IMR-90 (cell line): ENCODE measurements at regions not wholly inside any gene's neighbourhood (a gene's known extent, or its start where the extent isn't known, plus 50 kb on each side); places are given as distances from the start of the nearest gene placed in this dataset.

Source experiments
- ATAC-seq: fragments of 200-7000 bp; cut with Tn5 transposase; 2 replicates; pipeline ENCODE4 v1.9.1; 2020; ENCODE audit warnings: low read depth, mild to moderate bottlenecking, moderate library complexity
- BruUV-seq: library from RNA; stranded (reverse); fragments of 400-500 nt; replicated peaks from 2 replicates; lab custom pipeline; 2021; lab: Mats Ljungman, UMichigan
- CTCF ChIA-PET: fragments of 300-600 bp; formaldehyde crosslinking; extraction: SDS; loops from one replicate; lab custom pipeline; 2021; ENCODE audit warnings: antibody characterized with exemption; lab: Yijun Ruan, JAX
- POLR2A ChIA-PET: fragments of 300-600 bp; sonication (Branson Sonifier 250); formaldehyde crosslinking; loops from one replicate; lab custom pipeline; 2022; ENCODE audit warnings: antibody characterized with exemption; ENCODE audit not compliant: unreplicated experiment; lab: Charles Lee
- DNase-seq: peaks from one replicate; pipeline ENCODE4 v3.0.0; 2013
- H2AFZ ChIP-seq: replicated peaks from 2 replicates; pipeline ENCODE3; 2013; ENCODE audit warnings: low read length, mild to moderate bottlenecking; ENCODE audit not compliant: poor library complexity
- H2AK5ac ChIP-seq: 2 replicates; pipeline ENCODE4 v1.6.1; 2013; ENCODE audit warnings: low read depth, low read length, inconsistent platforms
- H2AK9ac ChIP-seq: replicated peaks from 2 replicates; pipeline ENCODE3; 2013; ENCODE audit warnings: mild to moderate bottlenecking, low read depth, low read length, moderate library complexity; ENCODE audit not compliant: poor library complexity
- H2BK120ac ChIP-seq: 2 replicates; pipeline ENCODE4 v1.6.1; 2013; ENCODE audit warnings: low read depth, low read length, inconsistent platforms
- H2BK15ac ChIP-seq: 3 replicates; pipeline ENCODE4 v1.6.1; 2013; ENCODE audit warnings: low read depth, low read length, inconsistent platforms
- H2BK20ac ChIP-seq: 2 replicates; pipeline ENCODE4 v1.6.1; 2013; ENCODE audit warnings: low read depth, mild to moderate bottlenecking, inconsistent platforms, low read length, moderate library complexity
- H2BK5ac ChIP-seq: 2 replicates; pipeline ENCODE4 v1.6.1; 2013; ENCODE audit warnings: mild to moderate bottlenecking, low read depth, low read length, inconsistent platforms; ENCODE audit not compliant: poor library complexity, severe bottlenecking
- H3K14ac ChIP-seq: replicated peaks from 2 replicates; pipeline ENCODE4 v1.6.1; 2013; ENCODE audit warnings: low read depth, low read length, inconsistent platforms
- H3K18ac ChIP-seq: 2 replicates; pipeline ENCODE4 v1.6.1; 2013; ENCODE audit warnings: low read depth, low read length, control low read depth
- H3K23ac ChIP-seq: 2 replicates; pipeline ENCODE4 v1.6.1; 2013; ENCODE audit warnings: low read depth, low read length, inconsistent platforms
- H3K27ac ChIP-seq: 2 replicates; pipeline ENCODE4 v1.5.1; 2013; ENCODE audit warnings: mild to moderate bottlenecking, control low read depth, low read length; ENCODE audit not compliant: insufficient read depth
- H3K27me3 ChIP-seq: 2 replicates; pipeline ENCODE4 v1.6.1; 2013; ENCODE audit warnings: low read length; ENCODE audit not compliant: control insufficient read depth, insufficient read depth
- H3K36me3 ChIP-seq: 2 replicates; pipeline ENCODE4 v1.6.1; 2013; ENCODE audit warnings: low read length, mixed read lengths; ENCODE audit not compliant: control insufficient read depth, insufficient read depth
- H3K4ac ChIP-seq: 2 replicates; pipeline ENCODE4 v1.6.1; 2013; ENCODE audit warnings: low read depth, low read length, inconsistent platforms
- H3K4me1 ChIP-seq: 2 replicates; pipeline ENCODE4 v1.6.1; 2013; ENCODE audit warnings: low read length, mixed read lengths; ENCODE audit not compliant: control insufficient read depth, insufficient read depth
- H3K4me2 ChIP-seq: 2 replicates; pipeline ENCODE4 v1.6.1; 2013; ENCODE audit warnings: low read depth, mild to moderate bottlenecking, control low read depth, low read length, moderate library complexity
- H3K4me3 ChIP-seq: 2 replicates; pipeline ENCODE4 v1.5.1; 2013; ENCODE audit warnings: low read depth, mild to moderate bottlenecking, control low read depth, low read length, moderate library complexity; ENCODE audit not compliant: insufficient read depth
- H3K56ac ChIP-seq: 2 replicates; pipeline ENCODE4 v1.6.1; 2013; ENCODE audit warnings: low read length, inconsistent platforms; ENCODE audit not compliant: insufficient read depth; ENCODE audit errors: extremely low read depth
- H3K79me1 ChIP-seq, 2 experiments: 2 replicates each; pipeline ENCODE4 v1.6.1; 2013; ENCODE audit warnings: low read length in 2 of 2, inconsistent platforms in 1 of 2, low read depth in 1 of 2
- H3K9ac ChIP-seq: 2 replicates; pipeline ENCODE4 v1.6.1; 2013; ENCODE audit warnings: low read depth, low read length, control low read depth
- H3K9me1 ChIP-seq: 2 replicates; pipeline ENCODE4 v1.6.1; 2013; ENCODE audit warnings: low read length, inconsistent platforms; ENCODE audit not compliant: insufficient read depth
- H3K9me3 ChIP-seq: 2 replicates; pipeline ENCODE4 v1.6.1; 2013; ENCODE audit warnings: low read length; ENCODE audit not compliant: control insufficient read depth, insufficient read depth
- H4K20me1 ChIP-seq: 2 replicates; pipeline ENCODE4 v1.6.1; 2013; ENCODE audit warnings: low read length, inconsistent platforms; ENCODE audit not compliant: insufficient read depth
- H4K5ac ChIP-seq: 2 replicates; pipeline ENCODE4 v1.6.1; 2013; ENCODE audit warnings: mild to moderate bottlenecking, low read depth, low read length, control low read depth
- H4K8ac ChIP-seq, 2 experiments: 2 replicates each; pipeline ENCODE4 v1.6.1; 2013; ENCODE audit warnings: low read depth in 2 of 2, low read length in 2 of 2, control low read depth in 1 of 2, inconsistent platforms in 1 of 2
- H4K91ac ChIP-seq: 2 replicates; pipeline ENCODE4 v1.6.1; 2013; ENCODE audit warnings: low read depth, low read length, inconsistent platforms; ENCODE audit not compliant: insufficient read depth
- CEBPB ChIP-seq: IDR thresholded peaks from 2 replicates; pipeline ENCODE4 v1.6.1; 2012; ENCODE audit warnings: low read depth, low read length, improper control_type of control experiment
- ELK1 ChIP-seq: fragments of 150-350 bp; IDR thresholded peaks from 2 replicates; pipeline ENCODE4 v1.6.1; 2016; ENCODE audit warnings: low read depth, mild to moderate bottlenecking, low read length, moderate library complexity, borderline replicate concordance
- MAFK ChIP-seq: IDR thresholded peaks from 2 replicates; pipeline ENCODE4 v1.6.1; 2012; ENCODE audit warnings: low read depth, low read length, improper control_type of control experiment
- MXI1 ChIP-seq: IDR thresholded peaks from 2 replicates; pipeline ENCODE4 v1.6.1; 2012; ENCODE audit warnings: low read depth, mild to moderate bottlenecking, low read length, moderate library complexity, borderline replicate concordance
- RCOR1 ChIP-seq: IDR thresholded peaks from 2 replicates; pipeline ENCODE4 v1.6.1; 2012; ENCODE audit warnings: mild to moderate bottlenecking, low read length, improper control_type of control experiment; ENCODE audit not compliant: insufficient replicate concordance
- WGBS, 2 experiments: methylation state at CpG; one replicate each; pipeline versions ENCODE4 v1.1.5 to v1.1.7; 2013; ENCODE audit warnings: missing lambda C conversion rate in 2 of 2; ENCODE audit not compliant: insufficient read length in 1 of 2; ENCODE audit errors: extremely low coverage in 2 of 2; 5-methylcytosine and 5-hydroxymethylcytosine counted together
- dilution Hi-C: fragments of 300-500 bp; cut with HindIII; formaldehyde crosslinking; loops from one replicate; pipeline ENCODE4 v1.14.3; 2018; ENCODE audit warnings: low sequenced_read_pairs; ENCODE audit not compliant: unreplicated experiment
- in situ Hi-C: fragments of 300-500 bp; cut with MboI; formaldehyde crosslinking; loops from 3 replicates; pipeline ENCODE4 v1.14.3; 2019; ENCODE audit warnings: low sequenced_read_pairs, inconsistent platforms, mixed read lengths
- intact Hi-C: fragments of 100-400 bp; cut with micrococcal nuclease; formaldehyde crosslinking; loops from 2 replicates; pipeline ENCODE4 v1.10.0; 2022

- Histone ChIP-seq H3K14ac (no peak overlapping the region), H3K4me2 (no peak overlapping the region), H4K5ac (no peak overlapping the region), H3K18ac (no peak overlapping the region), H3K4me3 (no peak overlapping the region), H3K9ac (no peak overlapping the region), H2AK5ac (no peak overlapping the region), H3K9me1 (no peaks in the 10 kb centered on the region), H4K91ac (no peak overlapping the region), H3K4me1 (no peaks in the 10 kb centered on the region), H3K36me3 (no peaks in the 10 kb centered on the region), H4K8ac (no peak overlapping the region), H2AFZ (no peak overlapping the region), H3K9me3 (no peaks in the 10 kb centered on the region), H2BK5ac (no peak overlapping the region), H2AK9ac (no peak overlapping the region), H3K27ac (no peak overlapping the region), H2BK20ac (no peak overlapping the region), H3K79me1 (no peaks in the 10 kb centered on the region), H3K4ac (no peak overlapping the region), H3K23ac (no peak overlapping the region), H2BK15ac (no peak overlapping the region), H2BK120ac (no peak overlapping the region), H3K27me3 (peaks cover 7% of the 10 kb centered on the region), H3K56ac (no peak overlapping the region), H4K20me1 (no peaks in the 10 kb centered on the region)
- ChIA-PET CTCF (no interaction called here), POLR2A (no interaction called here)
- no TSS peak for BruUV-seq
- TF ChIP-seq ELK1 (no peak), CEBPB (no peak), MXI1 (no peak), MAFK (no peak), RCOR1 (no peak)
- WGBS, 2 experiments: 83% methylated on average over 12 of the region's 20 CpGs; no CpG with 5 or more reads in 1 of the 2 experiments
- intact Hi-C loops (no loop called here), in situ Hi-C loops (no loop called here), dilution Hi-C loops (no loop called here)
- no peak for ATAC-seq
- no peak for DNase-seq
Observed at GRCh38 chr12:111150921-111151840, 217.7 kb downstream of the PHETA1 start.
